Stimulated activated CD4-positive, alpha-beta T cell treated with anti-CD3 and anti-CD28 coated beads, Interleukin-12 subunit alpha, Interleukin-12 subunit beta, amount 100 ng/mL, for 48 hours (primary cell): ENCODE measurements at regions not wholly inside any gene's neighbourhood (a gene's known extent, or its start where the extent isn't known, plus 50 kb on each side); places are given as distances from the start of the nearest gene placed in this dataset.

ENCODE experiments used
- DNase-seq, 3 donors: peaks; one replicate each; pipeline ENCODE4 v3.0.0-alpha.2; 2020; ENCODE audit warnings: low read depth in 2 of 3, low spot score in 1 of 3

DNA sequence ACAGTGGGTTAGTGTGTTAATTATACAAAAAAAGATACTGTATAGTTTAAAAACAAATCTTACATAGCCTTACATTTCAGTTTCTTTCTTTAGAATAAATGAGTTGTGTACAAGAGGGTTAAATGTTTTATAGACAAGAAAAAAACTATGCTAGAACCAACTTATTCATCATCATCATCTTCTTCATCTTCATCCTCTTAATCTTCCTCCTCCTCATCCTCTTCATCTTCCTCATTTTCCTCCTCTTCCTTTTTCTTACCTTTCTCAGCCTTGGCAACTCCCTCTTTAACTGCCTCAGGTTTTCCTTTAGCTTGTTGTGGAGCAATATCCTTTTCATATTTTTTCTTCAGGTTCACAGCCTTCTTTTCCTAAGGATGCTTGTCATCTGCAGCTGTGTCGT lies 53.7 kb downstream of the RPS12 start:
- DNase-seq = no peak

DNA sequence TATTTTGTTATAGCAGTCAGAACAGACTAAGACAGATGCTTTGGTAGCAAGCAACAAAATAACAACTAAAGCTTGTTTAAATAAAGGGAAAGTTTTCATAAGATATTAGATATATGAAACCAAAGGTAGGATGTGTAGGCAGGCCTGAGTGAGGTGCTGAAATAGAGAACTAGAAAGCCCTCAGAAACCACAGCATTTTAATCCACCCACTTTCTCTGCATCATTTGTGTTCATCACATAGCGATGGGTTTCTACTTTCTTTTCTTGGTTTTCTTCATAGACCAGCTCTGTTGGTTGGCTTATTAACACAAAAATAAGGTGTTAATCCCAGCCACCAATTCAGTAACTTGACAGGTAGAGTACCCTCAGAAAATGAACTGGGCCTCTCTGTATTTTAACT lies 58.6 kb downstream of the RPS12 start:
- no peak for DNase-seq

DNA sequence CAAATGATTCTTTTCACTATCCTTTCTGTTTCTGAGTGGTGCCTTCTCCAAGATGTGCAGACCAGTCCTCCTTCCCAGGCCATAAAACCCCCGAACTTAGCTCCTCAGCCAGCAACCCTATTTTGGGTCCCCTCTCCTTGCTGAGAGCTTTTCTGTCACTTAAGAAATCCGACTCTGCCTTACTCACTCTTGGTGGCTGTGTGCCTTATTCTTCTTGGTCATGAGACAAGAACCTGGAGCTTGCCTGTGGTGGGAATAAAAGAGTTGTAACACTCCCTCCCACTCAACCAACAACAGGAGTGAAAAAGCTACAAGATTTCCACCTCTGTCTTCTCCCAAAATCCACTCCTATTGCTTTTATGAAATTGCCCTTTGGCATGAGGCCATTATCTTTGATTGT lies 62.6 kb downstream of the RPS12 start:
- DNase-seq = no peak

DNA sequence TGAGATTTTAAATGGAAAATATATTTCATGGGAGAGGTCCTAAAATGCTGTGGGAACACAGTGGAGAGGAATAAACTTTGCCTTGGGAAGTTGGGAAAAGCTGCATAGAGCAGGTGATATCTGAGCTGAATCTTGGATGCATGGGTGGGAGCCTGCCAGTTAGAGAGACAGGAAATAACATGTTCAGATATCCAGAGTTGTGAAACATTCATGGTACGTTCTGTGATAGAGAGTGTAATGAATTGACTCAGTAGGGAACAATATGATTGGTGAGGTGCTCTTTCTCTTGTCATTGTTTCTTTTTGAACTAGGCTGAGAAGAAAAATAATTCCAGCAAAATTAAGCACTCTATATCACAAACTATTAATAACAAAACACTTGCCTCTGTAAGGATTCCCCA lies 72.8 kb downstream of the RPS12 start:
- DNase-seq = no peak

DNA sequence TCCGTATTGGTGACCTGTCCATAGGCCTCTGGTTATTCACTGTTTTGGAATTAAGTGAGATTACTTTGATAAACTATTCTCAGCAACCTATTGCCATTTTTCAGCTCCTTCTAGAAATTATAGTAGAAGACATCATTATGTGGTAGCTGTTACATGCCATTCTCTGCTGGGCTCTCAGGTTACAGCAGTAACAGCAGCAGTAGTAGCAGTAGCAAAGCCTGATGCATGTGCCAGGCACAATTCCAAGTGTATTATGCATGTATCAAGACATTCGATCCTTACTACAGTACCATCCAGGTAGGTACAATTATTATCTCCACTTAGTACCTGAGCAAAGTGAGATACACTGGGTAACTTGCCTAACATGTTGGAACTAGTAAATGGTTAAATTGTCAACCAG lies 74.3 kb downstream of the RPS12 start:
- DNase-seq = no peak

DNA sequence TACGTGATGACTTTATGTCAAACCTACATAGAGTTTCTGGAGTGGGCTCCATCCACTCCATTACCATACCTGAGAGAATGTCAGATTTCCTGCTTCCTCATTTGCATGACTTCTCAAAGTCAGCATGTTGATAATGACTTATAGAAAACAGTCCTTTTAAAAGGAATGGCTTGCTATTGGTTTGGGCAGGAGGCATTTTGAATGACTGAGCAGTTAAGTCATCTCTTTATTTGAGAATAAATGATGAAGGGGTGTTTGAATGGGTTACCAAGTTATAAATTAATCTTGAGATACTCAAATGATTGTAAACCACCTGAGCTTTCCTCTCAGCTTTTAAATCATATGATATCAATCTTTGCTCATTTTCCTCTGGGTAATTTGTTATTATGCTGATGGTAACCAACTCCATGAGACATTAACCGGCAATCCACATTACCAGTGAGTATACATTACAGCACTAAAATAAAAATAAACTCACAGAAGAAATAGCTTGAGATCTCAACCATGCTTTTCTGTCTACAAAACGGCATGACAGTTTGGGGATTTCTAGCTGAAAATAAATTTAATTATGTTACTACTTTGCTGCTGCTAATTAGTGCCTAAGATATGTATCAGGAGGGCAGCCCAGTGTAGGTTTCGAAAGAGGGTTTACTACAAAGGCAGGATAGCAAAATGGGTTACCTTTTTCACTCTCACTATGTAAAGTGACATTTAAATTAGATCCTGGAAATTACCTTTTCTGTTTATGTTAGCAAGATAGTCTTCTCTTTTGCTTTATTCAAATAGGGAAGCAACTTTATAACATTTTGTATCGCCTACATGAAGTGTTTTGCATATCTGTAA lies 78.8 kb downstream of the RPS12 start:
- no peak for DNase-seq

DNA sequence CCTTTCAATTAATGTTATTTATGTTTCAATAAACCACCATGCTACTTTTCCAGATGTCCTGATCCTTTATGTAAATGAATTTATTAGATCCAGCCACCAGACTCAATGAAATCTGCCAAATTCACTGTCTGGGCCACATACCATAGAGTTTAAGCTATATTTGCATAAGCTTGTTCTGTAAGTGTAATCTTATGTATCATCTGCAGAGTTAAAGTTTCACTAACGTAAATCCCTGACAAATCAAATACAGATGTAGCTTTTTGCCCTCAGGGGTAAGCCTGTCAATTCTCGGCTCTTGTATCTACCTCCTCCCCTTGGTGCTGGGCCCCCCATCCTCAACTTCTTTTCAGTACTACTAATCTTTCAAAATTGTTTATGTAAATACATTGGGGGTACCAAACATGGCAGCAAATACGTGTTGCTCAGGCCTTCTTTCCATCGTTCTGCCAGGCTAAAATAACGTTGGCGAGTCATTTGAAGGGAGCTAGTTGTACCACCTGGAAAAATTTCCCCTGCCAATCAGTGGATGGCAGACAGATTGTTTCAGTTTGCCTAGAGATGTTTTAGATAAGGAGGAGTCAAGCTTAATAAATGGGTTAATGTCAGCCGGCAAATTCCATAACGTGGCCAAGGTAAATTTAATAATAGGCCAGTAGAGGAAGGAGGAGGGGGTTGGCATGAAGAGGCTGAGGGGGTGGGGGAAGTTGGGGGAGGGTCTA lies 79.6 kb downstream of the RPS12 start:
- no peak for DNase-seq

DNA sequence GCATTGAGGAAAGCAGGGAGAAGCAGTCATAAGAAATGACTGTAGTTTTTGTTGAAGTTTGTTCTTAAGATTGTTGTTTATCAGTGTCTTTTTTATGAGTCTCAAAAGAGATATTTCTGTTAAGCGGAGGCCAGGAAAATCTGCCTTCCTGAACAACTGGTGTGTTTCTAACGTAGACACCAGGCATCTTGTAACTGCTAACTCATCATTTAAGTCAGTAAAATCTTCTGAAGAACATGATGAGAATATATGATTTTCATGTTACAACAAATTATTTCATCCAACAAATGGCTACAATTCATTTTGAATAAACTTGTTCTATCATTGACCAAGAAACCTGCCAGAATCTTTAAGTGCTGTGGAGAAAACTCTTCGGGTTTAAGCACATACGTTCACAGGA lies 84.0 kb downstream of the RPS12 start:
- no peak for DNase-seq

DNA sequence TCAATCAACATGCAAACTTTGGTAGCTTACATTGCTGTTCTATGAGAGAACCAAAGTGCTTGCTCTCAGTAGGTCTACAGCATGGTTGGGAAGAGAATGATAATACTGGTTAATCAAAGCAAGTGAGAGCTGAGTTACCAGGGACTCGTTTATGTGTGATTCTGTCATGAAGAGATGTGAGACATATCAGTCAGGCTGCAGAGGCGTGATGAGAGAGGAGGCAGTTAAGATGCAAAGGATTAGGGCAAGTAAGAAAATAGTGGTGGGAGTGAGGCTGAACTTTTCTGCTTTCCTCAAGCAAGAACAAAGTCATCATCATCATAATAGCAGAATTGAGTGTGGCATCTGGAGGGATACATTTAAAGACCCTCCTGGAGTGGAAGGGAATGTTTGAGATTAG lies 86.5 kb downstream of the RPS12 start:
- DNase-seq = no peak

DNA sequence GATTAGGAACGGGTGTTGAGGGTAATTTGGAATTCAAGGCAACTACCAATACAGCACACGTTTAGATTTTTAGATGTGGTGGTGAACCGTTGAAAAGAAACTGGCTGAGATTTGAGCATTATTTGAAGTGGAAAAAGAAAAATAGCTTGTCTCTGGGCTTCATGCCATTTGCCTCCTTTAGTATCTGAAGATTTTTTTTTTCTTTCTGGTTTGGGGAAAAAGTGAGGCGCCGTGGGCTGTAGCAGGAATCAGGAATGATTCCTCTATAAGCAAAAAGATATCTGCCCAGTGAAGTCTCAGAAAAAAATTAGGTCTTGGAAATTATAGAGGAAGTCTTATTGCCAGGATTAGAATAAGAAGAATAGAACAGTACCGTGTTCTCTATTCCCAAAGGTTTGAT lies 88.5 kb downstream of the RPS12 start:
- no peak for DNase-seq

DNA sequence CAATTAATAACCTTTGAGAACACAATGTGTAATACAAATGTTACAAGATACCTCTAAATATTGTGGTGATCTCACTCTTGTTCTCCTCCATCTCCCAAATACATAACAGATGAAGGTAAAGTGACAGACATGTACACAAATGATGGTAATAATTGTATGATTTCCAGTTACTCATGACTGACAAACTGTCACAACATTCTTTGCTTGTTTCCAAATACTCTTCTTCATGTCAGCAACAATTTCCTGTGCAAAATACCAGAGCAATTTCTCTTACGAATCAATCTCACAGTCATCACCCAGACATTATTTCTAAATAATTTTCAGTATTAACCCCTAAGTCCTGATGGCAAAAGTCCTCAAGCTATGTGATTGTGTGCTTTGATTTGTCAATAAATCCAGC lies 92.9 kb downstream of the RPS12 start:
- no peak for DNase-seq

DNA sequence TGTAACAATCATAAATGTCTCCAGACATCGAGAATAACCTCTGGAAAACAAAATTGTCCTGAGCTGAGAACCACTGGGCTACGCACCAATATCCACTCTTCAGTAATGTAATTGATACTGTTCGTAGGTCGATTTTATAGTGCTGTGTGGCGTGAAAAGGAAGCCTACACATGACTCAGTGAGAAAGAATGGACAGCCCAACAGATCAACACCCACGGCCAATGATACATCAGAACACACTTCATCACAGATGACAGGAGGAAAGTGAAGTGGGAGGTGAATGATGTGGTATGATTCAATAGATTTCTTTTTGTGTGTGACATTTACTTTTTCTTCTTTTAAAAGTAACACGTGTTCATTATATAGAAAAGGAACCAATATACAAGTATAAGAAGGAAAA lies 93.5 kb downstream of the RPS12 start:
- DNase-seq = no peak

DNA sequence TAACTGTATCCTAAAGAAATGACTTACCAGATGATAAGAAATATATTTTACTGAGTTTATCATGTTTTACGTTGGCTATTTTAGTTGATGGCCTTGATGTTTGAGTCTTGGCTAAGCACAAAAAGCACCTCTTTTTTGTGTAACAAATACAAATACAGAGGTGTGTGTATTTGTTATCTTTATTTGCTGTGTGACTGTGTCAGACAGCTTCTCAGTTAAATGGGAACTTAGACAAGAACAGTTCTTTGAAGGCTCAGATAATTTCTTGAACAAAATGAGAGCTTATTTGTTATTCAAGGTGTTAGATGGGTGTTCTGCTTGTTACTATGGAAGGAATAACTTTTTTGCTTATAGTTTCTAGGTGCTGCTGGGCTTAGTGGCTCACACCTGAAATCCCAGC lies 95.4 kb downstream of the RPS12 start:
- no peak for DNase-seq

DNA sequence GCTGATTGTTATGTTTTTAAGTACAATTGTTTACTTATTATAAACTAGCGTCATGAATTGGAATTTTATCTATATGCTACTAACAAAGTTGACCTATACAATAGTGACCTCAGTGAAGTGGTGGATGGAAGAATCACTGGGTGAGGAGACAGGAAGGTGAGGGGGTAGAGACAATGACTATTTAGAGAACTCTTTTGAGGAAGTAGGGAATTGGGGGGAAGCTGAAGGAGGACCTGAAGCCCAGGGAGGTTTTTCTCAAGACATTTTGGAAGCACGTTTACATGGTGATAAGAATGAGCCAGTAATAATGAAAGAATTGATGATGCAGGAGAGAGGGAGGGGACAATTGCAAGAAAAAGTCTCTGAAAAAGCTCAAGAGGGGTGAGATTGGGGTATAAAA lies 96.4 kb downstream of the RPS12 start:
- DNase-seq = no peak

DNA sequence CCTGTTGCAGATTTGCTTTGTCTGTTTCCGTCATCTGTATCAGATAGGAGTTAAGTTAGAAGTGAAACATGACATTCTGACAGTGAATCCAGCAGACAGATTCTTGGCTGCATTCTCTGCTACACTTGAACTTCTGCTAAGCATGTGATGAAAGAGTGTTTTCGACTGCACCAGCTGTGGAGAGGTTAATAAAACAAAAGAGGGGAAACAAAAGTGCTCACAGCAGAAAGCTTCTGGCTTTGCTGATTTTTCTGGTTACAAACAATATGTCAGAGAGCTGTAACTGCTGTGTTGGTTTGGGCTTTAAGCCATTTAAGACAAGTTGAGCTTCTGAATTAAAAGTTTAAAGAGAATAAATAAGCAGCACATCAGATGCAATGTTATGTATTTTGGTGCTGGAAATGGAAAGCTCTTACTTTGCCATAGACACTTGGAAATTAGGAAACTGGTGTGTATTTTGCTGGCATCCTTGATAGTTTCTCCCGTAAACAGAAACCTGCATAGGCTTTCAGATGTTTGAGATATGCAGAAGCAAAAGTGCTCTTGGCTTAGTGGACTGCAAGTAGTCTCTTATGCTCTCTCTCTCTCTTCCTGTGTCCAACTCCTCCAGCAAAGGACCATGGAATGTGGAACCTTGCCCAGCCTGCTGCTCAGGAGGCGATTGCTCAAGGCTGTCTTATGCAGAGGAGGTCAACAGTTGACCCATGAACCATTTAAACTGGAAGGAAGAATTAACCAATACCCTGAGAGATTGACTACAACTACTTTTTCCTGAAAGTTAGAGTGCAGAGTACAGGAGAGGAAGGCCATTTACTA lies 104.9 kb downstream of the RPS12 start:
- DNase-seq = no peak

DNA sequence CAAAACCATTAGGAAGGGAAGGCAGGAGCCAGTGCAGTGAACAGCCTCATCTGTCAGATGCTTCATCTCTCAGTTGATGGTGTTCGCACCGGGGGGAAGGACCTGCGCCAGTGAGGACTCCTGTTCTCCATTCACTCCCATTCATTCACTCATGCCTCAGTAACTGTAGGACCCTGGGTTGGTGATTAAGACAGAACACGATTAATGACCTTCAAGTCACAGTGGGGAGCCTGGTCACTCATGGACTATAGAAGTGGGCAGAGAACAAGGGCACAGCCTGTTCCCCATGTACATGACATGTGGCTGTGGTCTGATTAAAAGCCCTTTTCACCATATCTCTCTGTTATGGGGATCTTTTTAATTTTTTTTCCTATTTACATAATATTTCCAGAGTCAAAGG lies 113.3 kb downstream of the RPS12 start:
- no peak for DNase-seq

DNA sequence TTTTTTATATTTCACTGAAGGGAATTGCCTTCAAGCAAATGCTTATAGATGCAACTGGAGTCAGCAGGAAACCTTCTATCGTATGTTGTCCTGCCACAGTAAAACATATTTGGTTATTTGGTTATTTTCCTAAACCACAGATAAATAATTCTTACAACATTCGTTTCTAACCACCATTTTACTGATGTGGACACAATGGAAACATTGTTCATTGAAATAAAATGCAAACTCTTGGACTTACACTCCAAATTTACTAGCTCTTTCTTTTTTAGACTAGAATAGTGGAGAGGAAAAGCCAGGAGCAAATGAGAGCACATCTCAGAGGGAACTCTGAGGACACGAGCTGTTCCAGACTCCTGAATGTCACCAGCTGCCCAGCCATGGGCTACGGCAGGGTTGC lies 114.8 kb downstream of the RPS12 start:
- DNase-seq = no peak

DNA sequence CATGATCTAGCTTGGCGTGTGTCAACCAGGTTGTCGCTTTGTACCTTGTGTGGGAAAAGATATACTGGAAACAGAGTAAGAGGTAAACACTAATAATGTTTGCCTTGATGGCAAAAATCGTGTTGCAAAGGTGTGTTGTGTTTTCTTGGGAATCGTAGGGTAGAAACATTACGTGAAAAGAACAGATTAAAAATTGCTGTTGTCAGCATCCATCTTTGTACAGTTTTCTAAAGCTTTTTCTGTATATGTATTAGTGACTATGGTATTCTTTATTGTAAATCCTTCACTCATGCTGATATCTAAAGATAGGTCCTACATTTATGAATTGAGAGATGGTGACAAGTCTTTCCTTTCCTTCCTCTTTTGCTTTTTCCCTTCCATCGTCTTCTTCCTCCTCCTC lies 116.9 kb downstream of the RPS12 start:
- no peak for DNase-seq

DNA sequence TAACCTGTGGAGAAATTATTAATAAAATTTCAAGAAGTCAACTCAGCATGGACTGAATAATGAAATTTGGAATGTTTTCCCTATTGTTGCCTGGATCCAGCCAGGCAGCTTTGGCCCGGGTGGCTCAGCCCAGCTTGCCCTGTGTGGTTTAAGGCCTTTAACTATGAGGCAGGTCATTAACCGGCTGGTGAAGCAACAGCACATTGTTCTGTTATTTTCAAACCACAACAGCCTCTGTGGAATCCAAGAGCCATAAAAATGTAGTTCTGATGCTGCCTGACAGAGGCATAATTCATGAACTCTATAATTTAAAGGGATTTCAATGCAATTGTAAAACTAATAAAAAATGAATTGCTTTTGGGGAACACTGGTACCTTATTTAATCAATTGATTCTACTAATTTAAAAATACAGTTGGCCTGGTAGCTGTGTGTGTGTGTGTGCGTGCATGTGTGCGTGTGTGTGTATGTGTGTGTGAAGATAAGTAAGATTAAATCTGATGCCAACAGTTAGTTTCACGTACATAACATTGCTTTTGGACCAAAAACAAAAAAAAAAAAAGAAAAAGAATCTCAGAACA lies 117.7 kb downstream of the RPS12 start:
- no peak for DNase-seq

DNA sequence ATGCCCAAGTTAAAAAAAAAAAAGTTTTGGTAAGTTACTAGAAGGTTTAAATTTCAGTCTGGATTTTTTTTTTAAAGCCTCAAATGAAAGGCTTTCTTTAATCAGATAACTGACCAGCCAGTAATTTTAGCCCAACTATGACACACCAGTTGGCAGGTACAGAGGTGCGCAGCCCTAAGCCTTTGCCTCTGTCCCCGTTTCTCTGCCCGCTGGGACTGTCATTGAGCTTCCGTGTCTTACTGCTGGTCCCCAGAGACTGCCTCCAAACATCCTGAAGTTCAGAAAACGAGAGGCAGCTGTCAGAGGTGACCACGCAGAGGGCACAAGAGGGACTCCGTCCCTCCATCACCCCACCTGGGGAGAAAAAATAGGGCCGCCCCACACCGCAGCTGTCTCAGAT lies 118.2 kb downstream of the RPS12 start:
- DNase-seq = no peak

DNA sequence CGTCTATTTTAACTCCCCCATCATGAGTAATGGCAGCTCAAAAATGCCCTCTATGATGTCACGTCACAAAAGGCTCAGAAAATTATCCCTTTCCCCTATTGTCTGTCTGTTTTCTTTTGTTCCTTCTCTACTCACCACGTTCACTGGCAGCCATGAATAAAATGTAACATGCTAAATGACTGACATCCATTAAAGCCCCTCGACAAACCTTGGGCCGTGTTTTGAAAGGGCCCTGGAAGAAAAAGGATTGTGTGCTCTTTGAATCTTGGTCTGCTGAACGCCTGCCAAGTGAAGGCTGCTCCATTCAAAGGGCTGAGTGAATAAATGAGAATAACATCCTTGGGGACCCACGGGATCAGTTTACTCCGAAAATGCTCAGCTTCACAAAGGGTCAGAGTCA lies 118.7 kb downstream of the RPS12 start:
- no peak for DNase-seq

DNA sequence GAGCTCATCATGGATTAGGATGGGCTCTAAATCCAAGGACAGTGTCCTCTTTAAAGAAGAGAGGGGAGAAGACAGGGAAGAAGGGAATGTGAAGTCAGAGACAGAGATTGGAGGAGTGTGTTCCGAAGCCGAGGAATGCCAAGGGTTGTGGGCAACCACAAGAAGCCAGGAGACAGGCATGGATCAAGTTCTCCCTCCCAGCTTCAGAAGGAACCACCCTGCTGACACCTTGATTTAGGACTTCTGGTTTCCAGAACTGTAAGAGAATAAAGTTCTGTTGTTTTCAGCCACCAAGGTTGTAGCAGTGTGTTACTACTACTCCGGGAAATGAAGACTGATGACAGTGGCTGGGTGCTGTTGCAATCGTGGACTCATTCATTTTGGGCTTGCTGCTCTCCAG lies 120.1 kb downstream of the RPS12 start:
- no peak for DNase-seq
